PC-3 (cell line): ENCODE measurements at regions not wholly inside any gene's neighbourhood (a gene's known extent, or its start where the extent isn't known, plus 50 kb on each side); places are given as distances from the start of the nearest gene placed in this dataset.

Experiments
- EZH2 ChIP-seq: fragments of 300-600 bp; sonication (generic); IDR thresholded peaks from one replicate; pipeline ENCODE4 v1.6.1; 2017; ENCODE audit warnings: antibody characterized with exemption, mild to moderate bottlenecking, low read length; ENCODE audit not compliant: unreplicated experiment
- TF ChIP-seq, protein P1 (sequence below): fragments of 300-600 bp; sonication (generic); conservative IDR thresholded peaks from 2 replicates; pipeline ENCODE4 v1.5.1; 2017; ENCODE audit warnings: antibody characterized with exemption, low read depth, mild to moderate bottlenecking, low read length

DNA sequence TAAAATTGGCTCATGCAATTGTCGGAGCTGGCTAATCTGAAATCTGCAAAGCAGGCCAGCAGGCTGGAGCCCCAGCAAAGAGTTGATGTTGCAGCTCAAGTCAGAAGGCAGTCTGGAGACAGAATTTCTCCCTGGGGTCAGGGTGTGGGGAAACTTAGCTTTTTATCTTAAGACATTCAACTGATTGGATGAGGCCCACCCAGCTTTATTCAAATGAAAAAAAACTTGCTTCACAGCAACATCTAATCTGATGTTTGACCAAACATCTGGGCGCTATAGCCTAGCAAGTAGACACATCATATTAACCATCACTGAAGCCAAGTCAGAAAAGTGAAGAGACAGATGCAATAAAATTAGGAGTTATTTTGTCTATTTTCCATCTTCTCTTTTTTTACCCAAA is 108.8 kb upstream of the CCDC28A start:
- TF ChIP-seq, protein P1, sequence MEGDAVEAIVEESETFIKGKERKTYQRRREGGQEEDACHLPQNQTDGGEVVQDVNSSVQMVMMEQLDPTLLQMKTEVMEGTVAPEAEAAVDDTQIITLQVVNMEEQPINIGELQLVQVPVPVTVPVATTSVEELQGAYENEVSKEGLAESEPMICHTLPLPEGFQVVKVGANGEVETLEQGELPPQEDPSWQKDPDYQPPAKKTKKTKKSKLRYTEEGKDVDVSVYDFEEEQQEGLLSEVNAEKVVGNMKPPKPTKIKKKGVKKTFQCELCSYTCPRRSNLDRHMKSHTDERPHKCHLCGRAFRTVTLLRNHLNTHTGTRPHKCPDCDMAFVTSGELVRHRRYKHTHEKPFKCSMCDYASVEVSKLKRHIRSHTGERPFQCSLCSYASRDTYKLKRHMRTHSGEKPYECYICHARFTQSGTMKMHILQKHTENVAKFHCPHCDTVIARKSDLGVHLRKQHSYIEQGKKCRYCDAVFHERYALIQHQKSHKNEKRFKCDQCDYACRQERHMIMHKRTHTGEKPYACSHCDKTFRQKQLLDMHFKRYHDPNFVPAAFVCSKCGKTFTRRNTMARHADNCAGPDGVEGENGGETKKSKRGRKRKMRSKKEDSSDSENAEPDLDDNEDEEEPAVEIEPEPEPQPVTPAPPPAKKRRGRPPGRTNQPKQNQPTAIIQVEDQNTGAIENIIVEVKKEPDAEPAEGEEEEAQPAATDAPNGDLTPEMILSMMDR: no peak
- TF ChIP-seq EZH2: no peak
